ENCODE measurements at regions not wholly inside any gene's neighbourhood (a gene's known extent, or its start where the extent isn't known, plus 50 kb on each side); places are given as distances from the start of the nearest gene placed in this dataset.
A peak's percentile ranks its signal among the peaks of the same experiment; 100 is the strongest.

GRCh38 chr7:121810831-121811672 lies 61.9 kb upstream of the PTPRZ1 start:
- Histone ChIP-seq H3K9ac (ENCODE audit: low read length) (no peak overlapping the region), H3K4me3 (ENCODE audit: low read length) (no peak overlapping the region), H3K27me3 (ENCODE audit: control insufficient read depth, insufficient read depth, low read length) (no peaks in the 10 kb centered on the region), H3K4me1 (ENCODE audit: control insufficient read depth, insufficient read depth, low read length) (no peaks in the 10 kb centered on the region), H3K27ac (ENCODE audit: low read depth, low read length) (no peak overlapping the region), H3K36me3 (ENCODE audit: control insufficient read depth, insufficient read depth, low read length) (no peaks in the 10 kb centered on the region)

- H3K4me1 ChIP-seq (ENCODE audit: control insufficient read depth, insufficient read depth, low read length) = no peaks in the 10 kb centered on the region
- H3K4me3 ChIP-seq (ENCODE audit: low read length) = no peak overlapping the region
- no peaks in the 10 kb centered on the region for H3K36me3 ChIP-seq (ENCODE audit: control insufficient read depth, insufficient read depth, low read length)
- H3K27me3 ChIP-seq (ENCODE audit: control insufficient read depth, insufficient read depth, low read length) = no peaks in the 10 kb centered on the region
- no peak overlapping the region for H3K9ac ChIP-seq (ENCODE audit: low read length)
- H3K27ac ChIP-seq (ENCODE audit: low read depth, low read length) = no peak overlapping the region
Observed at GRCh38 chr7:121807078-121807477, 65.9 kb upstream of the PTPRZ1 start.

- H3K9ac ChIP-seq (ENCODE audit: low read length) = no peak overlapping the region
- no peaks in the 10 kb centered on the region for H3K4me1 ChIP-seq (ENCODE audit: control insufficient read depth, insufficient read depth, low read length)
- H3K27me3 ChIP-seq (ENCODE audit: control insufficient read depth, insufficient read depth, low read length) = no peaks in the 10 kb centered on the region
- no peak overlapping the region for H3K27ac ChIP-seq (ENCODE audit: low read depth, low read length)
- H3K36me3 ChIP-seq (ENCODE audit: control insufficient read depth, insufficient read depth, low read length) = no peaks in the 10 kb centered on the region
- H3K4me3 ChIP-seq (ENCODE audit: low read length) = no peak overlapping the region
Observed at GRCh38 chr7:121803039-121803438, 69.9 kb upstream of the PTPRZ1 start.

GRCh38 chr7:121800916-121801675 lies 71.9 kb upstream of the PTPRZ1 start:
- no peaks in the 10 kb centered on the region for H3K36me3 ChIP-seq (ENCODE audit: control insufficient read depth, insufficient read depth, low read length)
- H3K9ac ChIP-seq (ENCODE audit: low read length) = no peak overlapping the region
- no peak overlapping the region for H3K4me3 ChIP-seq (ENCODE audit: low read length)
- no peak overlapping the region for H3K27ac ChIP-seq (ENCODE audit: low read depth, low read length)
- no peaks in the 10 kb centered on the region for H3K27me3 ChIP-seq (ENCODE audit: control insufficient read depth, insufficient read depth, low read length)
- H3K4me1 ChIP-seq (ENCODE audit: control insufficient read depth, insufficient read depth, low read length) = no peaks in the 10 kb centered on the region

DNA sequence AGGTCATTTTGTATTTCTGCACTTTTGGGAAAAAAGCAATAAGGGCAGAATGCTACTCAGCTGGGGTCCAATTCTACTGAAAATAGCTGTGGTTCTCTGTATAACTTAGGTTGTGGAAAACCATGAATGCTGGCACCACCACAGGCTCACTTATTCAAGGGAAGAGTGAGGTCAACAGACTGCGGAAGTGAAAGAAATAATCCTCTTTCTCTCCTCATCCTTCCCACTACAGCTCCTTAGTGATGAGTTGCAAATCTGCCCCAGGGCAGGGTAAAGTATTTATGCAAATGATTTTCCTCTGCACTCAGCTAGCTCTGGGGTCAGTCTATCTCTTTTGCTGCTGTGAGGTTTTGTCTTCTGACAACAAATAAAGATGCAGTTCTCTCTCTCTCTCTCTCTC lies 74.1 kb upstream of the PTPRZ1 start:
- H3K4me1 ChIP-seq (ENCODE audit: control insufficient read depth, insufficient read depth, low read length) = no peaks in the 10 kb centered on the region
- no peaks in the 10 kb centered on the region for H3K36me3 ChIP-seq (ENCODE audit: control insufficient read depth, insufficient read depth, low read length)
- no peak overlapping the region for H3K4me3 ChIP-seq (ENCODE audit: low read length)
- peak overlapping the region; percentile 61 for H3K27ac ChIP-seq (ENCODE audit: low read depth, low read length)
- H3K27me3 ChIP-seq (ENCODE audit: control insufficient read depth, insufficient read depth, low read length) = no peaks in the 10 kb centered on the region
- H3K9ac ChIP-seq (ENCODE audit: low read length) = no peak overlapping the region

DNA sequence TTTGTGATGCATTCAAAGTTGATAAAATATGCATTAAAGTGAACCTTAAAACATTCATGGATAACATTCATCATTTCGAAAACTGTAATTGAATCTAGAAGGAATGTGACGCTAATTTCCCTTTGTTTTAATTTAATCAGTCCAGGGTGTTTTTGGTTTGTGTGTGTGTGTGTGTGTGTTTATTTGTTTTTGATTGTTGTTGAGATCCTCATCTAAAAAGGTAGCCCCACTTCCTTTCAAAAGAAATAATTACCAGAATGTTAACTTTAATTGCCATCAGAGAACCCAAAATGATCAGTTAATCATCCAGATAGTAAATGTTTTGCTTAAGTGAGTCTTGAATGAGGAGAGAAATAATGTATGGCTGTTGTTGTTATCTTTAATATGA lies 74.5 kb upstream of the PTPRZ1 start:
- H3K27me3 ChIP-seq (ENCODE audit: control insufficient read depth, insufficient read depth, low read length) = no peaks in the 10 kb centered on the region
- no peak overlapping the region for H3K4me3 ChIP-seq (ENCODE audit: low read length)
- H3K9ac ChIP-seq (ENCODE audit: low read length) = no peak overlapping the region
- no peaks in the 10 kb centered on the region for H3K4me1 ChIP-seq (ENCODE audit: control insufficient read depth, insufficient read depth, low read length)
- H3K36me3 ChIP-seq (ENCODE audit: control insufficient read depth, insufficient read depth, low read length) = no peaks in the 10 kb centered on the region
- no peak overlapping the region for H3K27ac ChIP-seq (ENCODE audit: low read depth, low read length)

- Histone ChIP-seq H3K36me3 (ENCODE audit: control insufficient read depth, insufficient read depth, low read length) (no peaks in the 10 kb centered on the region), H3K9ac (ENCODE audit: low read length) (no peak overlapping the region), H3K4me1 (ENCODE audit: control insufficient read depth, insufficient read depth, low read length) (no peaks in the 10 kb centered on the region), H3K4me3 (ENCODE audit: low read length) (no peak overlapping the region), H3K27me3 (ENCODE audit: control insufficient read depth, insufficient read depth, low read length) (no peaks in the 10 kb centered on the region), H3K27ac (ENCODE audit: low read depth, low read length) (peak overlapping the region; percentile 48)
Observed at GRCh38 chr7:121797657-121798452, 75.1 kb upstream of the PTPRZ1 start.

DNA sequence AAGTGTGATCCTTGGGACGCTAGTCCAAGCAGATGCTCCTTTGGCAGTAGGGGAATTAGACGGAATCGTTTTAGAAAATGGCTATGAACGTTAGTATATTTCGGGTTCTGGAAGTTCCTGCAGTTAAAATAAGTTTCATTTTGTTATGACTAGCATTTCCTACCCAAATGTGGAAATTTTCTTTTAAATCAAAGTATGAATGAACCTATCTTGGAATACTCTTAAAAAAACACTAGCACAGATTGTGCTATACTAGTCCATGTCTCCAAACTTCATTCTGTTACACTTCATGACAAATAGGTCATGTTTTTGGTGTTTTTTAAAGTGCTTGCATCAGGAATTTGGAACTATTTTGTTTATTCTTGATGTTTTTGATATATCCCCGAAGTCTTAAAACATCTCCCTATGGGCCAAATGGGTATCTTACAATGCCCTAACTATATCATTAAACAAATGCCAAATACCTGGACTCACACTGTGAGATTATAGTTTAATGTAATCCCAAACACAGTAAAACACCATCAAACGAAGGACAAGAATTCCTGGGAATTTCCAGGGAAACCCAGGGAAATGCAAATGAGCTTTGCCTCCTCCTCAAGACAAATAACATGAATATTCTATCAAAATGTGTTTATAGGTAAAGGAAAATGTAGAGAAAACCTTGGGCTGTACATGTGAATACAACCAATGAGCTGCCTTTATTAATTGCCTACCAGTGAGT lies 75.9 kb upstream of the PTPRZ1 start:
- Histone ChIP-seq H3K4me3 (ENCODE audit: low read length) (no peak overlapping the region), H3K36me3 (ENCODE audit: control insufficient read depth, insufficient read depth, low read length) (no peaks in the 10 kb centered on the region), H3K9ac (ENCODE audit: low read length) (no peak overlapping the region), H3K4me1 (ENCODE audit: control insufficient read depth, insufficient read depth, low read length) (no peaks in the 10 kb centered on the region), H3K27me3 (ENCODE audit: control insufficient read depth, insufficient read depth, low read length) (no peaks in the 10 kb centered on the region), H3K27ac (ENCODE audit: low read depth, low read length) (peak overlapping the region; percentile 48)

DNA sequence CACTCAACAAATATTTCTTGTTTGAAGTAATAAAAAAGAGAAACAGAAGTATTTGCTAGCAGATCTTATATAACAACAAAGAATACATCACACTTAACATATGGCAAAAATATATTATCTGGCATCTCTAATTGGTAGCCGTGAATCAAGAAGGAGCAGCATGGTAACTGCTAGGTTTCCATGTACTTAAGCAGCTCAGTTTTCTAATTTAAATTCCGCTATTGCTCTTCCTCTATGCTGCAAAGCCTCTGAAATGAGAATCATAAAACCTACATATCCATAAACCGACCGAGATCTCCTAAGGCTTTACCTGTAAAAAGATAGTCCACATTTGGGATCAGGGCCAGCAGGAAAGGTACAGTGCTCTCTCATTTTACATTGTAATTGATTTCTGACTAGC lies 76.6 kb upstream of the PTPRZ1 start:
- H3K27me3 ChIP-seq (ENCODE audit: control insufficient read depth, insufficient read depth, low read length) = no peaks in the 10 kb centered on the region
- no peak overlapping the region for H3K9ac ChIP-seq (ENCODE audit: low read length)
- no peak overlapping the region for H3K4me3 ChIP-seq (ENCODE audit: low read length)
- H3K4me1 ChIP-seq (ENCODE audit: control insufficient read depth, insufficient read depth, low read length) = no peaks in the 10 kb centered on the region
- H3K27ac ChIP-seq (ENCODE audit: low read depth, low read length) = no peak overlapping the region
- no peaks in the 10 kb centered on the region for H3K36me3 ChIP-seq (ENCODE audit: control insufficient read depth, insufficient read depth, low read length)

DNA sequence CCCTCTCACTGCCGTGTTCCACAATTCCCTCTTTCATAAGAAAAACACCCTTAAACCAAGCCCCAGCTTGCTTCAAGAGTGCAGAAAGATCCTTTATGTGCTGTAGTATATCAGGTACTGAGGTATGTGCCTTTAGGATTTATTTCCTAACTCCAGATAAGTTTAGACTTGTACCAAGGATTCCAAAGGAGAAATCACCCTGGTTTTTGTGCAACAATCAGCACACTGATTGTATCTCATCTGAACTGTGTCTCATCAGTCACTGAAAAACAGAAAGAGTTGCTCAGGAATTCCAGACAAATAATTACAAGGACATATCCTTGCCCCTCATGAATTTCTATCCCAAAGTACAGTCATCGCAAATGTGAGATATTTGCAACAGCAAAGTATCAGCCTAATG lies 77.2 kb upstream of the PTPRZ1 start:
- Histone ChIP-seq H3K36me3 (ENCODE audit: control insufficient read depth, insufficient read depth, low read length) (no peaks in the 10 kb centered on the region), H3K4me1 (ENCODE audit: control insufficient read depth, insufficient read depth, low read length) (no peaks in the 10 kb centered on the region), H3K4me3 (ENCODE audit: low read length) (no peak overlapping the region), H3K9ac (ENCODE audit: low read length) (no peak overlapping the region), H3K27ac (ENCODE audit: low read depth, low read length) (no peak overlapping the region), H3K27me3 (ENCODE audit: control insufficient read depth, insufficient read depth, low read length) (no peaks in the 10 kb centered on the region)

DNA sequence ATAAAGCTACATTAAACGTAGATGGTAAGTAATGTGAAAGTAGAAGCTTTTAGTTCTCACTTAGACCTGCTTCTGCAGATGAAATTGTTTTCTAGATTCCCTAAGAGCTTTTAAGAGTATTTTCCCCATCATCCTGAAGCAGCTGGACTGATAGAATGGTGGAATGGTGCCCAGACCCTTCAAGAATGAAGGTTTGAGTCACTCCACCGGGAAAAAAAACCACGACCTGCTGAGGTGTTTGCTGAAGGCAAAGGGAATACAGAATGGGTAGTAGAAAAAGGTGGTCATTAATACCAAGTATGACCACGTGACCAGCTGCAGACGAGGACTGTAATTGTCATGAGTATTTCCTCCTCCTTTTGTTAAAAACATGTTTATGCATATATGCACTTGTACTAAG lies 79.2 kb upstream of the PTPRZ1 start:
- Histone ChIP-seq H3K4me3 (ENCODE audit: low read length) (no peak overlapping the region), H3K9ac (ENCODE audit: low read length) (no peak overlapping the region), H3K36me3 (ENCODE audit: control insufficient read depth, insufficient read depth, low read length) (no peaks in the 10 kb centered on the region), H3K27ac (ENCODE audit: low read depth, low read length) (no peak overlapping the region), H3K27me3 (ENCODE audit: control insufficient read depth, insufficient read depth, low read length) (no peaks in the 10 kb centered on the region), H3K4me1 (ENCODE audit: control insufficient read depth, insufficient read depth, low read length) (no peaks in the 10 kb centered on the region)

GRCh38 chr7:121777672-121778071 lies 95.3 kb upstream of the PTPRZ1 start:
- Histone ChIP-seq H3K27me3 (ENCODE audit: control insufficient read depth, insufficient read depth, low read length) (no peaks in the 10 kb centered on the region), H3K4me3 (ENCODE audit: low read length) (no peak overlapping the region), H3K4me1 (ENCODE audit: control insufficient read depth, insufficient read depth, low read length) (no peaks in the 10 kb centered on the region), H3K27ac (ENCODE audit: low read depth, low read length) (no peak overlapping the region), H3K36me3 (ENCODE audit: control insufficient read depth, insufficient read depth, low read length) (no peaks in the 10 kb centered on the region), H3K9ac (ENCODE audit: low read length) (no peak overlapping the region)
